ENCODE measurements at regions not wholly inside any gene's neighbourhood (a gene's known extent, or its start where the extent isn't known, plus 50 kb on each side); places are given as distances from the start of the nearest gene placed in this dataset.
"Not testable (repeated sequence)": the region's sequence is repeated elsewhere in the genome, so short reads cannot be mapped to it uniquely, and the experiment has no call there.

DNA sequence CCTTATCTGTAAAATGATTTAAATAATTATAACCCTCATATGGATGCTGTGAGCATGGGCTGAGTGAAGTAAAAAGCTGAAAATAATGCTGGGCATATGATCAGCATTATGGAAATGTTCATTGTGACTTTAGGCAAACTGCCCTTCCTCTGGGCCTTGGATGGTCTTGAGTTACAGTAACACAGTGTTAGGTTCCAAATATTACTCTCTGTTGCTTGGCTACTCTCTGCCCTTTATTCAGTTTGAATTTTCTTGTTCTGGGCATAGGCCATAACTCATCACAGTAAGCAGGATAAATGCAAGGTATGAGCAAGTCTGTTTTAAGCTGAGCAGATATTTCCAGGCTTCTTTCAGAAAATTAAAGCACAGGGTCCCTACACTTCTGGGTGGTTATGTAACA, 868.0 kb downstream of the KCNMA1 start:
- Histone ChIP-seq H3K9me3 (no peaks in the 10 kb centered on the region), H3K27me3 (no peaks in the 10 kb centered on the region), H3K4me1 (no peaks in the 10 kb centered on the region), H3K36me3 (ENCODE audit: low read depth, missing control alignments) (no peaks in the 10 kb centered on the region), H3K27ac (no peak overlapping the region), H3K4me3 (no peak overlapping the region)
- intact Hi-C loops (cut with DNase I; ENCODE audit: low total_unique reads), result no loop called here
- no peak for TF ChIP-seq POLR2A (IDR thresholded peaks at IDR 0.05)
- DNase-seq, result no peak

DNA sequence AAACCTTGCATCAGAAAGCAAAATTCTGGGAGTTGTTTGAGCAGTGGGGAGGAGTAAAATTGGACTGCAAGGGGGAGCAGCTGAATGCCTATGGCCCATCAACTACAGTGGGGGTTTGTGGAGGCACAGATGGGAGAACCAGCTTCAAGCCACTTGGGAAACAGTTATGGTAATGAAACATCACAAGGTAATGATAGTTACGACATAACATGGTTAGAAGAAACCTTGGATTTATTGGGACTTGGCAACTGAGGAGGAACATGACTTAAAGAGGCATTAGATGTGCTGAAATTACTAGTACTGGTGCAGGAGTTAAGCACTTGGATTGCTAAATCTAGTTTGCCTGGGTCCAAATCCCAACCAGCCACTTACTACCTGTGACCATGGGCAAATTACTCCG, 868.4 kb downstream of the KCNMA1 start:
- H3K27ac ChIP-seq, result no peak overlapping the region
- WGBS, 2 donors, result 93 to 100% methylated on average over 2 of the region's 2 CpGs

GRCh38 chr10:76766682-76767081, 870.9 kb downstream of the KCNMA1 start:
- no peak overlapping the region for H3K4me3 ChIP-seq
- TF ChIP-seq POLR2A (IDR thresholded peaks at IDR 0.05), result no peak
- TF ChIP-seq, protein P1, sequence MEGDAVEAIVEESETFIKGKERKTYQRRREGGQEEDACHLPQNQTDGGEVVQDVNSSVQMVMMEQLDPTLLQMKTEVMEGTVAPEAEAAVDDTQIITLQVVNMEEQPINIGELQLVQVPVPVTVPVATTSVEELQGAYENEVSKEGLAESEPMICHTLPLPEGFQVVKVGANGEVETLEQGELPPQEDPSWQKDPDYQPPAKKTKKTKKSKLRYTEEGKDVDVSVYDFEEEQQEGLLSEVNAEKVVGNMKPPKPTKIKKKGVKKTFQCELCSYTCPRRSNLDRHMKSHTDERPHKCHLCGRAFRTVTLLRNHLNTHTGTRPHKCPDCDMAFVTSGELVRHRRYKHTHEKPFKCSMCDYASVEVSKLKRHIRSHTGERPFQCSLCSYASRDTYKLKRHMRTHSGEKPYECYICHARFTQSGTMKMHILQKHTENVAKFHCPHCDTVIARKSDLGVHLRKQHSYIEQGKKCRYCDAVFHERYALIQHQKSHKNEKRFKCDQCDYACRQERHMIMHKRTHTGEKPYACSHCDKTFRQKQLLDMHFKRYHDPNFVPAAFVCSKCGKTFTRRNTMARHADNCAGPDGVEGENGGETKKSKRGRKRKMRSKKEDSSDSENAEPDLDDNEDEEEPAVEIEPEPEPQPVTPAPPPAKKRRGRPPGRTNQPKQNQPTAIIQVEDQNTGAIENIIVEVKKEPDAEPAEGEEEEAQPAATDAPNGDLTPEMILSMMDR (IDR thresholded peaks at IDR 0.05), result no peak
- intact Hi-C loops (cut with DNase I; ENCODE audit: low total_unique reads), result no loop called here
- no peaks in the 10 kb centered on the region for H3K36me3 ChIP-seq (ENCODE audit: low read depth, missing control alignments)
- H3K27ac ChIP-seq, result no peak overlapping the region
- WGBS, 2 donors, result 44 to 81% methylated on average over 7 of the region's 7 CpGs
- no peaks in the 10 kb centered on the region for H3K9me3 ChIP-seq
- no peak for DNase-seq
- H3K27me3 ChIP-seq, result no peaks in the 10 kb centered on the region
- no peaks in the 10 kb centered on the region for H3K4me1 ChIP-seq

More for the DNA sequence above, 868.4 kb downstream of the KCNMA1 start:
- intact Hi-C loops (cut with DNase I; ENCODE audit: low total_unique reads), result no loop called here
- no peak overlapping the region for H3K4me3 ChIP-seq
- H3K27me3 ChIP-seq, result no peaks in the 10 kb centered on the region
- TF ChIP-seq POLR2A (IDR thresholded peaks at IDR 0.05), result no peak
- TF ChIP-seq, protein P1 (IDR thresholded peaks at IDR 0.05), result no peak
- no peaks in the 10 kb centered on the region for H3K4me1 ChIP-seq
- no peaks in the 10 kb centered on the region for H3K36me3 ChIP-seq (ENCODE audit: low read depth, missing control alignments)
- DNase-seq, result no peak
- no peaks in the 10 kb centered on the region for H3K9me3 ChIP-seq

DNA sequence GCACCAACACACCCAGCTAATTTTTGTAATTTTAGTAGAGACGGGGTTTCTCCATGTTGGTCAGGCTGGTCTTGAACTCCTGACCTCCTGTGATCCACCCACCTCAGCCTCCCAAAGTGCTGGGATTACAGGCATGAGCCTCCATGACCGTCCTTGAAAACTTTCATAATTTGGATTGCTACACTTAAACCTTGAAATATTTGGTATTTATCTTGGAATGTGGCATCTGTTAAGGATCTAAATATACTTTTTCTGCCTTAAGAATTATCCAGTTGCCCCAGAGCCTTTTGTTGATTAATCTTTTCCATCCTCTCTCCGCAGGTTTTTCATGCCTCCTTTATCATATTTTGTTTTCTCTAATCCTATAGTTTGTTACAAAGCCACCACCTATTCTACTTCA, 872.7 kb downstream of the KCNMA1 start:
- H3K9me3 ChIP-seq; H3K27ac ChIP-seq; H3K4me1 ChIP-seq; H3K36me3 ChIP-seq (ENCODE audit: low read depth, missing control alignments); DNase-seq; H3K27me3 ChIP-seq; H3K4me3 ChIP-seq; intact Hi-C loops (cut with DNase I; ENCODE audit: low total_unique reads): not testable (repeated sequence)
- WGBS, 2 donors, result 54 to 69% methylated on average over 3 of the region's 3 CpGs

DNA sequence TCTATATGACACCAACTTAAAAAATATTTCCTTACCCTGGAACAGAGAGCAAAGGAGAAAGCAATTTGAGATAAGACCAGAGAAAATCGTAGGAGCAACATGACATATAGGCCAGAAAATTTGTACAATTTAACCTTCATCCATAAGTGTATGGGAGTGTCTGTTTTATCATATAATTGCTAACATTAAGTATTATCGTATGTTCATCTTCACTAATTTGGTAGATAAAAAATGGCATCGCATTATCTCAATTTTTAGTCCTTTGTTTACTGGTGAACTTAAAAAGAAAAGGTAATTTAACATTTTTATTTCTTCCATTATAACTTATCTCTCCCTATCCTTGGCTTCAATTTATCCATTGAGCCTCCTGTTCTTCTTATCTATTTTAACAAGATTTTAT, 873.4 kb downstream of the KCNMA1 start:
- no peak for DNase-seq
- no peaks in the 10 kb centered on the region for H3K4me1 ChIP-seq
- no peak overlapping the region for H3K4me3 ChIP-seq
- H3K9me3 ChIP-seq, result no peaks in the 10 kb centered on the region
- no peaks in the 10 kb centered on the region for H3K27me3 ChIP-seq
- TF ChIP-seq POLR2A (IDR thresholded peaks at IDR 0.05), result no peak
- TF ChIP-seq, protein P1 (IDR thresholded peaks at IDR 0.05), result no peak
- H3K27ac ChIP-seq, result no peak overlapping the region
- WGBS, 2 donors, result 63 to 75% methylated on average over 3 of the region's 3 CpGs
- H3K36me3 ChIP-seq (ENCODE audit: low read depth, missing control alignments), result no peaks in the 10 kb centered on the region
- intact Hi-C loops (cut with DNase I; ENCODE audit: low total_unique reads), result no loop called here

- Histone ChIP-seq H3K4me3 (no peak overlapping the region), H3K27me3 (no peaks in the 10 kb centered on the region), H3K27ac (no peak overlapping the region), H3K9me3 (no peaks in the 10 kb centered on the region), H3K36me3 (ENCODE audit: low read depth, missing control alignments) (no peaks in the 10 kb centered on the region), H3K4me1 (no peaks in the 10 kb centered on the region)
- 76 to 90% methylated on average over 1 of the region's 1 CpG for WGBS, 2 donors
- no peak for DNase-seq
- no peak for TF ChIP-seq POLR2A (IDR thresholded peaks at IDR 0.05)
- TF ChIP-seq, protein P1 (IDR thresholded peaks at IDR 0.05), result no peak
- intact Hi-C loops (cut with DNase I; ENCODE audit: low total_unique reads), result no loop called here
Observed at GRCh38 chr10:76763376-76763775, 874.2 kb downstream of the KCNMA1 start.

Data from testis (tissue), 2 donors.